Non-pigmented ciliary epithelial cell (primary cell): ENCODE measurements at regions not wholly inside any gene's neighbourhood (a gene's known extent, or its start where the extent isn't known, plus 50 kb on each side); places are given as distances from the start of the nearest gene placed in this dataset.
A peak's percentile ranks its signal among the peaks of the same experiment; 100 is the strongest.
"Not testable (repeated sequence)": the region's sequence is repeated elsewhere in the genome, so short reads cannot be mapped to it uniquely, and the experiment has no call there.

ENCODE experiments used
- DNase-seq: peaks from one replicate; pipeline ENCODE4 v3.0.0-alpha.2; 2010; ENCODE audit warnings: low read depth

GRCh38 chr3:137820366-137820765, 56.3 kb downstream of the SOX14 start:
- no peak for DNase-seq

- no peak for DNase-seq
Observed at GRCh38 chr3:137835096-137835495, 71.0 kb downstream of the SOX14 start.

- no peak for DNase-seq
Observed at GRCh38 chr3:137845194-137845593, 81.1 kb downstream of the SOX14 start.

- no peak for DNase-seq
Observed at GRCh38 chr3:137845666-137846065, 81.6 kb downstream of the SOX14 start.

GRCh38 chr3:137852391-137852830, 88.3 kb downstream of the SOX14 start:
- DNase-seq: no peak

GRCh38 chr3:137854533-137855261, 90.6 kb downstream of the SOX14 start:
- DNase-seq: no peak

GRCh38 chr3:137866001-137866400, 101.9 kb downstream of the SOX14 start:
- DNase-seq: no peak

- no peak for DNase-seq
Observed at GRCh38 chr3:137866933-137867332, 102.8 kb downstream of the SOX14 start.

- DNase-seq: no peak
Observed at GRCh38 chr3:137867611-137868010, 103.5 kb downstream of the SOX14 start.

GRCh38 chr3:137869022-137869421, 104.9 kb downstream of the SOX14 start:
- no peak for DNase-seq

GRCh38 chr3:137872589-137872988, 108.5 kb downstream of the SOX14 start:
- DNase-seq: not testable (repeated sequence)

GRCh38 chr3:137896842-137897241, 113.1 kb upstream of the CLDN18 start:
- not testable (repeated sequence) for DNase-seq

- no peak for DNase-seq
Observed at GRCh38 chr3:137906985-137907649, 102.8 kb upstream of the CLDN18 start.

- DNase-seq: no peak
Observed at GRCh38 chr3:137924628-137925027, 85.3 kb upstream of the CLDN18 start.

- DNase-seq: no peak
Observed at GRCh38 chr3:137925080-137925479, 84.9 kb upstream of the CLDN18 start.

GRCh38 chr3:137926991-137927390, 83.0 kb upstream of the CLDN18 start:
- no peak for DNase-seq

- DNase-seq: no peak
Observed at GRCh38 chr3:137930976-137931375, 79.0 kb upstream of the CLDN18 start.

GRCh38 chr3:137938876-137939275, 71.1 kb upstream of the CLDN18 start:
- no peak for DNase-seq

GRCh38 chr3:137944593-137944992, 65.4 kb upstream of the CLDN18 start:
- DNase-seq: no peak

- peak; percentile 23 for DNase-seq
Observed at GRCh38 chr3:137946356-137946973, 63.5 kb upstream of the CLDN18 start.

- no peak for DNase-seq
Observed at GRCh38 chr3:137947117-137947516, 62.8 kb upstream of the CLDN18 start.

- no peak for DNase-seq
Observed at GRCh38 chr3:137948400-137949072, 61.4 kb upstream of the CLDN18 start.

GRCh38 chr3:137958636-137959035, 51.3 kb upstream of the CLDN18 start:
- no peak for DNase-seq
